HepG2 (cell line): ENCODE measurements at regions not wholly inside any gene's neighbourhood (a gene's known extent, or its start where the extent isn't known, plus 50 kb on each side); places are given as distances from the start of the nearest gene placed in this dataset.

Experiments used
- ATAC-seq: fragments of 200-7000 bp; cut with Tn5 transposase; 3 replicates; pipeline ENCODE4 v1.9.1; 2020; ENCODE audit warnings: mild to moderate bottlenecking, moderate library complexity
- BruUV-seq: library from RNA; stranded (reverse); fragments of 400-500 nt; replicated peaks from 2 replicates; lab custom pipeline; 2021; lab: Mats Ljungman, UMichigan
- CTCF ChIA-PET: fragments of 300-600 bp; formaldehyde crosslinking; extraction: SDS; loops from one replicate; lab custom pipeline; 2021; ENCODE audit warnings: low total read pairs, inconsistent platforms, low intra/inter-chr PET ratio; lab: Yijun Ruan, JAX
- POLR2A ChIA-PET: fragments of 350-600 bp; sonication (Branson Sonifier 250); formaldehyde crosslinking; loops from one replicate; lab custom pipeline; 2020; ENCODE audit warnings: antibody characterized with exemption, inconsistent platforms; lab: Yijun Ruan, JAX
- DNase-seq: peaks from one replicate; pipeline ENCODE4 v3.0.0-alpha.2; 2015; ENCODE audit warnings: low spot score
- FAIRE-seq: peaks from 3 replicates; lab custom pipeline; 2011; peaks lifted over from hg19 to GRCh38; lab: Jason Lieb, UNC
- H2AFZ ChIP-seq: one replicate; pipeline ENCODE4 v1.6.1; 2011; ENCODE audit warnings: low read length, inconsistent platforms
- H3K27ac ChIP-seq: fragments of 300-600 bp; 3 replicates; pipeline ENCODE4 v1.8.0; 2011; ENCODE audit warnings: mixed run types, mild to moderate bottlenecking, mixed read lengths, low read length, inconsistent platforms; ENCODE audit not compliant: insufficient read depth; ENCODE audit errors: extremely low read length
- H3K27me3 ChIP-seq, 2 experiments: fragments of 200-600 bp in 1 of 2; 2 replicates in 1 of 2; 3 replicates in 1 of 2; pipeline versions ENCODE4 v1.6.0 to v1.8.0; 2011; ENCODE audit warnings: low read length in 2 of 2, mild to moderate bottlenecking in 2 of 2, moderate library complexity in 2 of 2, inconsistent platforms in 1 of 2; ENCODE audit not compliant: insufficient read depth in 2 of 2, control insufficient read depth in 1 of 2
- H3K36me3 ChIP-seq, 2 experiments: fragments of 200-600 bp in 1 of 2; replicated peaks in 1 of 2; 2 replicates in 1 of 2; 3 replicates in 1 of 2; pipeline versions ENCODE4 v1.5.1 to v1.8.0; 2011; ENCODE audit warnings: low read length in 2 of 2, inconsistent platforms in 1 of 2; ENCODE audit not compliant: insufficient read depth in 2 of 2, control insufficient read depth in 1 of 2
- H3K4me1 ChIP-seq: 2 replicates; pipeline ENCODE4 v1.5.1; 2012; ENCODE audit warnings: low read length, inconsistent platforms; ENCODE audit not compliant: insufficient read depth
- H3K4me2 ChIP-seq: 2 replicates; pipeline ENCODE4 v1.6.0; 2011; ENCODE audit warnings: low read depth, low read length, inconsistent platforms
- H3K4me3 ChIP-seq, 3 experiments: fragments of 200-600 bp in 1 of 3; sonication (generic), shearing (Covaris generic) in 1 of 3; replicated peaks in 1 of 3; 2 replicates each; pipeline ENCODE4 v1.5.1; 2011 to 2016; ENCODE audit warnings: low read length in 3 of 3, inconsistent platforms in 2 of 3, low read depth in 2 of 3, mild to moderate bottlenecking in 2 of 3, control low read depth in 1 of 3, mixed read lengths in 1 of 3; ENCODE audit not compliant: insufficient read depth in 1 of 3
- H3K79me2 ChIP-seq: one replicate; pipeline ENCODE4 v1.6.1; 2011; ENCODE audit warnings: low read length, inconsistent platforms; ENCODE audit not compliant: insufficient read depth
- H3K9ac ChIP-seq: 2 replicates; pipeline ENCODE4 v1.6.0; 2011; ENCODE audit warnings: mild to moderate bottlenecking, low read depth, low read length, inconsistent platforms; ENCODE audit not compliant: insufficient read depth
- H3K9me3 ChIP-seq: 2 replicates; pipeline ENCODE4 v1.5.1; 2012; ENCODE audit warnings: mild to moderate bottlenecking, low read length
- H4K20me1 ChIP-seq: 2 replicates; pipeline ENCODE4 v1.6.0; 2011; ENCODE audit warnings: inconsistent platforms, mild to moderate bottlenecking, low read length, moderate library complexity; ENCODE audit not compliant: insufficient read depth
- ASH2L ChIP-seq: fragments of 300-600, 200-600 bp; sonication (generic); IDR thresholded peaks from 2 replicates; pipeline ENCODE4 v1.7.0; 2017; ENCODE audit warnings: low read depth, mild to moderate bottlenecking, moderate library complexity, mixed read lengths, low read length; ENCODE audit not compliant: insufficient read length
- ATF7-NPFF ChIP-seq: sonication (generic); formaldehyde crosslinking; IDR thresholded peaks from 2 replicates; pipeline ENCODE4 v1.8.1; 2023; ENCODE audit warnings: mild to moderate bottlenecking, low read depth, missing genetic modification reagents, moderate library complexity
- BCL6 ChIP-seq: IDR thresholded peaks from 2 replicates; pipeline ENCODE4 v1.6.1; 2016; ENCODE audit warnings: missing genetic modification reagents, missing compliant biosample characterization
- ESRRA ChIP-seq: sonication (generic); formaldehyde crosslinking; IDR thresholded peaks from 2 replicates; pipeline ENCODE4 v1.5.1; 2020; ENCODE audit warnings: mild to moderate bottlenecking, low read depth, missing genetic modification reagents
- GABPA ChIP-seq, 2 experiments: IDR thresholded peaks; 2 replicates each; pipeline ENCODE4 v1.6.1; 2011 to 2016; ENCODE audit warnings: low read depth in 2 of 2, low read length in 1 of 2, missing biosample characterization in 1 of 2, missing genetic modification characterization in 1 of 2
- KMT2B ChIP-seq: IDR thresholded peaks from 2 replicates; pipeline ENCODE4 v1.6.1; 2016; ENCODE audit warnings: missing genetic modification reagents, missing compliant biosample characterization
- NR3C1 ChIP-seq: sonication (generic); formaldehyde crosslinking; IDR thresholded peaks from 2 replicates; pipeline ENCODE4 v1.4.0; 2020; ENCODE audit warnings: missing genetic modification reagents
- RFXANK ChIP-seq: IDR thresholded peaks from 2 replicates; pipeline ENCODE4 v1.6.1; 2016
- RXRA ChIP-seq: sonication (generic); formaldehyde crosslinking; IDR thresholded peaks from 2 replicates; pipeline ENCODE4 v1.5.1; 2020; ENCODE audit warnings: missing genetic modification reagents
- SP2 ChIP-seq: sonication (generic); formaldehyde crosslinking; IDR thresholded peaks from 2 replicates; pipeline ENCODE4 v1.5.1; 2020; ENCODE audit warnings: mild to moderate bottlenecking, missing genetic modification reagents
- XBP1 ChIP-seq: sonication (generic); formaldehyde crosslinking; IDR thresholded peaks from 2 replicates; pipeline ENCODE4 v1.5.0; 2020; ENCODE audit warnings: missing genetic modification reagents
- ZNF256 ChIP-seq: sonication (generic); formaldehyde crosslinking; conservative IDR thresholded peaks from 2 replicates; pipeline ENCODE4 v1.4.0; 2020; ENCODE audit warnings: missing genetic modification reagents
- ZNF572 ChIP-seq: sonication (generic); formaldehyde crosslinking; IDR thresholded peaks from 2 replicates; pipeline ENCODE4 v1.5.1; 2020; ENCODE audit warnings: mild to moderate bottlenecking, missing genetic modification reagents
- ZSCAN30 ChIP-seq: sonication (generic); formaldehyde crosslinking; IDR thresholded peaks from 2 replicates; pipeline ENCODE4 v1.5.0; 2020; ENCODE audit warnings: mild to moderate bottlenecking, missing genetic modification reagents
- WGBS: methylation state at CpG from one replicate; pipeline ENCODE4 v1.1.6; 2017; ENCODE audit warnings: low lambda C conversion rate; 5-methylcytosine and 5-hydroxymethylcytosine counted together
- in situ Hi-C: cut with HindIII; loops from 2 replicates; pipeline ENCODE4 v1.10.0; 2017; ENCODE audit warnings: low pct_unique_long_range_greater_than_20kb; ENCODE audit not compliant: extremely low pct_ligation_motif_present
- intact Hi-C: fragments of 100-400 bp; cut with micrococcal nuclease; formaldehyde crosslinking; loops from one replicate; pipeline ENCODE4 v1.10.0; 2022; ENCODE audit not compliant: unreplicated experiment
- TF ChIP-seq, protein P1 (sequence below): sonication (generic); formaldehyde crosslinking; IDR thresholded peaks from 2 replicates; pipeline ENCODE4 v1.4.0; 2020; ENCODE audit warnings: mild to moderate bottlenecking, missing genetic modification reagents
- TF ChIP-seq, protein P2 (sequence below): sonication (generic); formaldehyde crosslinking; IDR thresholded peaks from 2 replicates; pipeline ENCODE4 v1.5.0; 2020; ENCODE audit warnings: missing genetic modification reagents
- TF ChIP-seq, protein P3 (sequence below): fragments of 450-650 bp; IDR thresholded peaks from 2 replicates; pipeline ENCODE4 v1.6.1; 2016
- TF ChIP-seq, protein P4 (sequence below): sonication (generic); formaldehyde crosslinking; IDR thresholded peaks from 2 replicates; pipeline ENCODE4 v1.4.0; 2020; ENCODE audit warnings: mild to moderate bottlenecking, missing genetic modification reagents, borderline replicate concordance
- TF ChIP-seq, protein P5 (sequence below): sonication (generic); formaldehyde crosslinking; IDR thresholded peaks from 2 replicates; pipeline ENCODE4 v1.5.0; 2020; ENCODE audit warnings: missing genetic modification reagents
- TF ChIP-seq, protein P6 (sequence below): IDR thresholded peaks from 2 replicates; pipeline ENCODE4 v1.6.1; 2016; ENCODE audit warnings: mild to moderate bottlenecking, missing biosample characterization, missing genetic modification reagents

DNA sequence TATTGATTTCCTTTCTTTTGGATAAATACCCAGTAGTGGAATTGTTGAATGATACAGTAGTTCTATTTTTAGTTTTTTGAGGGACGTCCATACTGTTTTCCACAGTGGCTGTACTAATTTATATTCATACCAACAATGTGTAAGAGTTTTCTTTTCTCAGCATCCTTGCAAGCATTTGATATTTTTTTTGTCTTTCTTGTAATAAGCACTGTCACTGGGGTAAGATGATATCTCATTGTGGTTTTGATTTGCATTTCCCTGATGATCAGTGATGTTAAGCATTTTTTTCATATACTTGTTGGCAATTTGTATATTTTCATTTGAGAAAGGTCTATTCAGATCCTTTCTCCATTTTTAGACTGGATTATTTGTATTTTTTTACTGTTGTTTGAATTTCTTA is 308.7 kb downstream of the PTEN start:
- BruUV-seq: no TSS peak
- POLR2A ChIA-PET: no interaction called here
- Histone ChIP-seq H4K20me1 (no peaks in the 10 kb centered on the region), H3K27me3 (no peaks in the 10 kb centered on the region)
- no peak for FAIRE-seq
- TF ChIP-seq ZSCAN30 (CRISPR knock-in tag) (no peak), NR3C1 (no peak), ZNF572 (CRISPR knock-in tag) (no peak), XBP1 (CRISPR knock-in tag) (no peak), ESRRA (no peak), GABPA (IDR thresholded peaks at IDR 0.05; ENCODE audit: low read depth, low read length) (no peak), GABPA (CRISPR knock-in tag; IDR thresholded peaks at IDR 0.05; ENCODE audit: low read depth) (no peak), SP2 (no peak), RXRA (CRISPR knock-in tag) (no peak), KMT2B (CRISPR knock-in tag) (no peak), BCL6 (CRISPR knock-in tag) (no peak), RFXANK (CRISPR knock-in tag) (no peak), ASH2L (no peak), ZNF256 (no peak), ATF7-NPFF (no peak)
- TF ChIP-seq, protein P1, sequence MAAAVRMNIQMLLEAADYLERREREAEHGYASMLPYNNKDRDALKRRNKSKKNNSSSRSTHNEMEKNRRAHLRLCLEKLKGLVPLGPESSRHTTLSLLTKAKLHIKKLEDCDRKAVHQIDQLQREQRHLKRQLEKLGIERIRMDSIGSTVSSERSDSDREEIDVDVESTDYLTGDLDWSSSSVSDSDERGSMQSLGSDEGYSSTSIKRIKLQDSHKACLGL (CRISPR knock-in tag): no peak
- TF ChIP-seq, protein P2, sequence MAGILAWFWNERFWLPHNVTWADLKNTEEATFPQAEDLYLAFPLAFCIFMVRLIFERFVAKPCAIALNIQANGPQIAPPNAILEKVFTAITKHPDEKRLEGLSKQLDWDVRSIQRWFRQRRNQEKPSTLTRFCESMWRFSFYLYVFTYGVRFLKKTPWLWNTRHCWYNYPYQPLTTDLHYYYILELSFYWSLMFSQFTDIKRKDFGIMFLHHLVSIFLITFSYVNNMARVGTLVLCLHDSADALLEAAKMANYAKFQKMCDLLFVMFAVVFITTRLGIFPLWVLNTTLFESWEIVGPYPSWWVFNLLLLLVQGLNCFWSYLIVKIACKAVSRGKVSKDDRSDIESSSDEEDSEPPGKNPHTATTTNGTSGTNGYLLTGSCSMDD: no peak
- TF ChIP-seq, protein P3, sequence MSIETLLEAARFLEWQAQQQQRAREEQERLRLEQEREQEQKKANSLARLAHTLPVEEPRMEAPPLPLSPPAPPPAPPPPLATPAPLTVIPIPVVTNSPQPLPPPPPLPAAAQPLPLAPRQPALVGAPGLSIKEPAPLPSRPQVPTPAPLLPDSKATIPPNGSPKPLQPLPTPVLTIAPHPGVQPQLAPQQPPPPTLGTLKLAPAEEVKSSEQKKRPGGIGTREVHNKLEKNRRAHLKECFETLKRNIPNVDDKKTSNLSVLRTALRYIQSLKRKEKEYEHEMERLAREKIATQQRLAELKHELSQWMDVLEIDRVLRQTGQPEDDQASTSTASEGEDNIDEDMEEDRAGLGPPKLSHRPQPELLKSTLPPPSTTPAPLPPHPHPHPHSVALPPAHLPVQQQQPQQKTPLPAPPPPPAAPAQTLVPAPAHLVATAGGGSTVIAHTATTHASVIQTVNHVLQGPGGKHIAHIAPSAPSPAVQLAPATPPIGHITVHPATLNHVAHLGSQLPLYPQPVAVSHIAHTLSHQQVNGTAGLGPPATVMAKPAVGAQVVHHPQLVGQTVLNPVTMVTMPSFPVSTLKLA: no peak
- TF ChIP-seq, protein P4, sequence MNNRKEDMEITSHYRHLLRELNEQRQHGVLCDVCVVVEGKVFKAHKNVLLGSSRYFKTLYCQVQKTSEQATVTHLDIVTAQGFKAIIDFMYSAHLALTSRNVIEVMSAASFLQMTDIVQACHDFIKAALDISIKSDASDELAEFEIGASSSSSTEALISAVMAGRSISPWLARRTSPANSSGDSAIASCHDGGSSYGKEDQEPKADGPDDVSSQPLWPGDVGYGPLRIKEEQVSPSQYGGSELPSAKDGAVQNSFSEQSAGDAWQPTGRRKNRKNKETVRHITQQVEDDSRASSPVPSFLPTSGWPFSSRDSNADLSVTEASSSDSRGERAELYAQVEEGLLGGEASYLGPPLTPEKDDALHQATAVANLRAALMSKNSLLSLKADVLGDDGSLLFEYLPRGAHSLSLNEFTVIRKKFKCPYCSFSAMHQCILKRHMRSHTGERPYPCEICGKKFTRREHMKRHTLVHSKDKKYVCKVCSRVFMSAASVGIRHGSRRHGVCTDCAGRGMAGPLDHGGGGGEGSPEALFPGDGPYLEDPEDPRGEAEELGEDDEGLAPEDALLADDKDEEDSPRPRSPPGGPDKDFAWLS (CRISPR knock-in tag): no peak
- TF ChIP-seq, protein P5, sequence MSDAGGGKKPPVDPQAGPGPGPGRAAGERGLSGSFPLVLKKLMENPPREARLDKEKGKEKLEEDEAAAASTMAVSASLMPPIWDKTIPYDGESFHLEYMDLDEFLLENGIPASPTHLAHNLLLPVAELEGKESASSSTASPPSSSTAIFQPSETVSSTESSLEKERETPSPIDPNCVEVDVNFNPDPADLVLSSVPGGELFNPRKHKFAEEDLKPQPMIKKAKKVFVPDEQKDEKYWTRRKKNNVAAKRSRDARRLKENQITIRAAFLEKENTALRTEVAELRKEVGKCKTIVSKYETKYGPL (CRISPR knock-in tag): no peak
- TF ChIP-seq, protein P6, sequence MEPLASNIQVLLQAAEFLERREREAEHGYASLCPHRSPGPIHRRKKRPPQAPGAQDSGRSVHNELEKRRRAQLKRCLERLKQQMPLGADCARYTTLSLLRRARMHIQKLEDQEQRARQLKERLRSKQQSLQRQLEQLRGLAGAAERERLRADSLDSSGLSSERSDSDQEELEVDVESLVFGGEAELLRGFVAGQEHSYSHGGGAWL (CRISPR knock-in tag): no peak
- TF ChIP-seq, all 625 proteins: peak for 0
- in situ Hi-C loops (no loop called here), intact Hi-C loops (no loop called here)
- Histone ChIP-seq H3K79me2 (no peaks in the 10 kb centered on the region), H3K9ac (no peak overlapping the region), H3K36me3 (no peaks in the 10 kb centered on the region), H3K4me2 (no peak overlapping the region), H3K4me1 (no peaks in the 10 kb centered on the region), H2AFZ (no peak overlapping the region), H3K9me3 (no peaks in the 10 kb centered on the region), H3K27ac (no peak overlapping the region), H3K4me3 (no peak overlapping the region)
- CTCF ChIA-PET: no interaction called here
- DNase-seq (no peak), ATAC-seq (no peak)
- WGBS: 0% methylated on average over 1 of the region's 1 CpG
